GM18858 (cell line): ENCODE measurements at regions not wholly inside any gene's neighbourhood (a gene's known extent, or its start where the extent isn't known, plus 50 kb on each side); places are given as distances from the start of the nearest gene placed in this dataset.
"Not testable (repeated sequence)": the region's sequence is repeated elsewhere in the genome, so short reads cannot be mapped to it uniquely, and the experiment has no call there.

Experiments
- ATAC-seq: cut with Tn5 transposase; IDR thresholded peaks from one replicate; pipeline ENCODE4 v1.9.1; 2021; ENCODE audit not compliant: unreplicated experiment

DNA sequence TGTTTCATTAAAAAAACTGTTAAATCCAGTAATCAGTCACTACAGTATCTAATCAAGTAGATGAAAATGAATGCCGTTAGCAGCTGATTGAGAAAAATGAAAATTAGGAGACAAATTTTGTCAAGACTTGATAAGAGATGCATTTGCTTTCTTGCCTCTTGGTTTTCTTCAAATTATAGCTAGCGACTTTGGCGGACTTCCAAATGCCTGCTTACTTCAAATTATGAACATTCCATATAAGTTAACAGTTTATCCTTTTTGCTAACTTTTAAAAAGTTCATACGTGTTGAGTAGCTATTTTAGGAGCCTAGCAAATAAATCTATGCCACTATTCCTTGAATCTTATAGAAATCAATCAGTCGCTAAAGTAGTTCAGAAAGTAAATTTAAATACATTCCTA is 58.8 kb downstream of the PPP4R3C start:
- no peak for ATAC-seq

DNA sequence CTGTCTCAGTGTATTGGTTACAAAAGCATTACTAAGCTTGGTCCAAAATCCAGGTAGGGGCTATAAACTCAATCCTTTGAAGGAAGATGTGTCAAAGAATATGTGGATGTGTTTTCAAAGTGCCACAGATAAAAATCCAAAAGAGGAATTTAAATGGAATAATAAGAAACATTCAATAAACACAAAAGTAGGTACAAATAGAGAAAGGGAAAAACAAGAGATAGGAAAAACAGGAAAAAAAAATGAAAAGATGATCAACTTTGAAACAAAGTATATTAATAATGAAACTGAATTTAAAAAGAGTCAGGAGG is 64.0 kb downstream of the PPP4R3C start:
- ATAC-seq = no peak

DNA sequence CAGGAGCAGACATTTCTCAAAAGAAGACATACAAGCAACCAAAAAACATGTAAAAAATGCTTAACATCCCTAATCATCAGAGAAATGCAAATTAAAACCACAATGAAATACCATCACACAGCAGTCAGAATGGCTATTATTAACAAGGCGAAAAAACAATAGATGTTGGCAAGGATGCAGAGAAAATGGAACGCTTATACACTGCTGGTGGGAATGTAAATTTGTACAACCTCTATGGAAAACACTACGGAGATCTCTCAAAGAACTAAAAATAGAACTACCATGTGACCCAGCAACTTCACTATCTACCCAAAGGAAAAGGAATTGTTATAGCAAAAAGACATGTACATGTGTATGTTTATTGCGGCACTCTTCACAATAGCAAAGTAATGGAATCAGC is 71.5 kb downstream of the PPP4R3C start:
- no peak for ATAC-seq

DNA sequence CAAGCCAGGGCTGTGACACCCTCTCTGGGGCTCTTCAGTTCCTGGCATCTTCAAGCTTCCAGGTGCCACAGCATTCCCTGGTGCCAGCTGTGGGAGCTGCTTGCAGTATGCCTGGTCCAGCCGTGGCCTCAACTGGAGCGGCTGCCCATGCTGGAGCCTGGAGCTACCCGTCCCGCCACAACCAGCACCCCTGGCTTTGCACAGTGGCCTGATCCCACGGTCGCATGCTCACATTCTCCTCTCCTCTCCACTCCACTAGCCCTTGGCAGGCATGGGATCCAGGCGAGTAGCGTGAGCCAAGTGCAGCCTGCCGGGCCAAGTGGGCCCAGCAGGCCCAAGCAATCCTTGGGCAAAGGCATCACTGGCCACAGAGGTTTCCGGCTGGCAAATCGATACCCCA is 81.7 kb downstream of the PPP4R3C start:
- ATAC-seq = no peak

DNA sequence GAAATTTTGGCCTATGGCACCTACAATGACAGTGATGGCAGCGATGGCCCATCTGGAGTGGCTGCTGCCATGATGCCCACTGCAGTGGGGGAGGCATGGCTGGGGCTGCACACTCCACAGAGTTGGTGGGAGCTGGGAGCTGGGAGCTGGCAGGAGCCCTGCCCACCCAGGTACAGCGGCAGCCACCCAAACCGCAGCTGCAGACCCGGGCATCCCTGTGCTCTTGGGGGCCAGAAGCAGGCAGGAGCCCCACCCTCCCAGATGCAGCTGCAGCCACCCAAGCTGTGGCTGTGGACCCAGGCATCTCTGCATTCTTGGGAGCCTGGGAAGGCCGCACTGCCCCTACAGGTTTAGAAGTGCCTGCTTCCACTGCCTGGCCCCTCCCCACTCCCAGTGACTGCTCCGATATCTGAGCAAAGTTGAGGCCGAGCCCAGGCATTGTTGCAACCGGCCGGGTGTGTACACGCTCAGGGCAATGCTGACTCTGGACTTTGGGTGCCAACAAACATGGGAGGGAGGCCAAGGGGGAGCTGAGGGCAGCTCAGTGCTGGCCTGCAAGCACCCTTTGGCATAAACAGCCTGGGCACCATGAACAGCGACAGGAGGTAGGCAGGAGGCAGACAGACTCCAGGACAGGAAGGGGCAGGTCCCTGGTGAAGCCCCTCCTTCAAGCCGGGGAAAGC is 82.8 kb downstream of the PPP4R3C start:
- ATAC-seq = no peak

DNA sequence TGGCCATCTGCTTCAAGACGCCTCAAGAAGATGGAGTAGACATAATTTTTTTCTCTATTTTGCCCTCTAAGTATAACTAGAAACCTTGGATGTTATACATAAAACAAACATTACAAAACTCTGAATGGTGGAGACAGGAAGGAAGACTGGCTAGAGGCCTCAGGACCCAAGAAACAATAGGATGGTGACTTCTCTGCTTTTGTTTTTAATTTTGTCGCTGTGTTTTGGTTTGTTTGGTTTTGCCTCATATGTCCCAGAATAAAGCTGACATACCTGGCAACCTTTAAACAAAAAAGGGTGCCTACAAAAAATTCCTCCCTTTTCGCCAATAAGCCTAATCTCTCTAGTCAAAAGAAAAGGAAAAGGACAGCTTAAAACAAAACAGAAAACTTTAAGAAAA is 109.1 kb downstream of the PPP4R3C start:
- no peak for ATAC-seq

DNA sequence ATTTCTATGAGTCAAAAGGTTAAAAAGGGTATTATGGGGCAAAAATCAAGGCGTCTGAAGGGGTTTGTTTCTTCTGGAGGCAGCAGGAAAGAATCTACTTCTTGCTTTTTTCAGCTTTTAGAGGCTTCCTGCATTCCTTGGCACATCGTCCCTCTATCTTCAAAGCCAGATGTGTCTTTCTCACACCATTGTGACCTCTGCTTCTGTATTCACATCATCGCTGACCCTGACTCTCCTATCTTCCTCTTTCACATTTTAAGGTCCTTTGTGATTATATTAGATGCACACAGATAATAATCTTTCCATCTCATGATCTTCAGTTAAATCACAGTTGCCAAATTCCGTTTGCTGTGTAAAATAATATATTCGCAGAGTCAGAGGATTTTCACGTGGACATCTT is 112.7 kb downstream of the PPP4R3C start:
- no peak for ATAC-seq

DNA sequence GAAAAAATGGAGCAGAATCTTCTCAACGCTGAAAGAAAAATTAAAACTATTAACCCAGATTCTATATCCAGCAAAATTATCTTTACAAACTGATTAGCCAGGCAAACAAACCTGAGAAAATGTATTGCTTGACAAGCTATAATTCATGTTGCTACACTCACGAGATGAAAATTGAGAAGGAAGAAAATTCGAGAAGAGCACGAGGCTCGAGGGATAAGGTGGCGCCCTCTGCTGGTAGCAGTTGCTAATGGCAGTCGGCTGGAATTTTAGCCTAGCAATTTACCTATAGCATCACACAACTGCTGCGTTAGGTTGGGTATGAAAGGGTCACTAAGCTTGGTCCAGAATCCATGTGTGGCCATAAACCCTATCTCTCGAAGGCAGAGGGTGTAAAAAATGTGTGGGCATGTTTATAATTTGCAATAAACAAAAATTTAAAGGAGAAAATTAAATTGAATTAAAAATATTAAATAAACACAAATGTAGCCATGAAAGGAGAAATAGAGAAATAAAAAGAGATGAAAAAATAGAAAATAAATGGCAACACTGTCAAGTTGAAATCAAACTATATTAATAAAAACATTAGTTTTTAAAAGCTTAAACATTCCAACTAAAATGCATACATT is 126.6 kb downstream of the PPP4R3C start:
- peak; percentile 74 for ATAC-seq

DNA sequence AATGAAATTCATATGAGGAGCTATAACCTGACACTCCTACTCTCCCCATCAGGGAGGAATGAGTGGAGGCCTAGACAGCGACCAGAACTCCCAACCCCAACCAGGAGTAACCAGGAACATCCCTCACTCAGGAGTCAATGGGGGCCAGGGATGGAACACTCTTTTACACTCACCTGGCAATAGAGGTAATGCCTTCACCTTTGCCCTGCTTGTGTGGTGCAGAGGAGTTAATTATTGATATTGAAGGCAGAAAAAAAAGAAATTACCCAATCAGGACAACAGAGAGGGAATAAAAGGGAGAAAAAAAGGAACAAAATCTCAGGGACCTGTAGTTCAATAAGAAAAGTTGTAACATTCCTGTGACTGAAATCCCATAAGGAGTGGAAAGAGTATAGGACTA is 141.5 kb downstream of the PPP4R3C start:
- no peak for ATAC-seq

DNA sequence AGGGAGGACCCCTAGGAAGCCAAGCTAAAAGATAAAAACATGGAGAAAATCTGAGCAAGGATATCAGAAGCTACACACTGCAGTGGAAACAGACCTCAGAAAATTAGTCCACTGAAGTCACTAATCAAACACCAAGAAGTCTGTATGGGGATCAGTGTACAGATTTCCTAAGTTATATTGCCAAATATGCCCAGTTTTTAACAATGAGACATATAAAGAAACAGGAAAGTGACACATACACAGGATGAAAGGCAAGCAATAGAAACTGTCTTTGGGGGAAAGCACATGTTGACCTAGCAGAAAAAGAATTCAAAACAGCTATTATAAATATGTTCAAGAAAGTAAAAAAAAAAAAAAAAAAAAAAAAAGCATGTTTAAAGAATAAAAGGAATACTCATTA is 153.7 kb downstream of the PPP4R3C start:
- ATAC-seq = no peak

DNA sequence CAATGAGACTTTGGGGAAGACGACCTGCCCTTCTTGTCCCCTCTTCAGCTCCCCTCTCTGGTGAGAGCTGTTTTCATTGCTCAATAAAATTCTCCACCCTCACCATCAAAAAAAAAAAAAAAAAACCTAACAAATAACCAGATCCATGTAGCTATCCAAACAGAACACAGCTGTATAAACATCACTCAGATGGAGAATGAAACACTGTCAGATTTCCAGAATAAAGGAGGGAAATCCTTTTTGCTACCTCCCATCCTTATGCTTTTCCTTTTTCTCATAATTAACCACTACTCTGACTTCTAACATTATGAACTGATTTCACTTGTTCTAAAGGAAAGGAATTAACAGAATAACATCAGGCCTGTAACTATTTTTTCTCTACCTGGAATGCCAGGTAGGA is 155.6 kb downstream of the PPP4R3C start:
- no peak for ATAC-seq

DNA sequence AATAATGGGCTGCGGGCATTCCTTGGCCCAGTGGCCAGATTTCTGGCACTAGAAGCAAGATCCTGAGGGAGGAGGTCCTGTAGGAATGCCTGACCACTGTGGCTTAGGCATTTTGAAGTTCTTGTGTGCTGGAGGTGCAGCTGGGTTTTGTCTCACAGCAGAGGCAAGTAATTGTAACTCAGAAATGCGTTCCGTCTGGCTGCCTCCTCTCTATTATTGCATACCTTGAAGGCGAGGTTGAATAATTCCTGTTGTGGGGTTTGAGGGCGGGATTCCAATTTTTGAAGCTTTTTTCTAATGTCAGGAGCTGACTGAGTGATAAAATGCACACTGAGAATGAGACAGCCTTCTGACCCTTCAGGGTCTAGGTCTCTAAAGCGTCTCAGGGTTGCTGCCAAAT is 170.6 kb downstream of the PPP4R3C start:
- ATAC-seq = not testable (repeated sequence)

DNA sequence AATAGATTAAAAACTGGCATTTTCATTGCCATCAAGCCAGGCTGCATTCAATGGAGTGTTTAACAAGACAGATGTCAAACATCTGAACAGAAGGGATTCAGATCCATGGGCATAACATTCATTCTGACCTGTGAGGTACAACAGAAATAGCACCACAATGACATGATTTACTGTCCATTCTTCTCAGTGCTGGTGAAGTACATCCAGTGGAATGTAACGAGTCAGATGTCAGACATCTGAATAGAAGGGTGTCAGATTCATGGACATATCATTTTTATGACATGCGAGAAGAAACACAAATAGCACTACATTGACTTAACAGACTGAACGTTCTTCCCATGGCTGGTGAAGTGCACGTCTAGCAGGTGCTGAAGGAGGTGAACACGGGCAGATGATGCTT is 186.4 kb downstream of the PPP4R3C start:
- ATAC-seq = no peak

DNA sequence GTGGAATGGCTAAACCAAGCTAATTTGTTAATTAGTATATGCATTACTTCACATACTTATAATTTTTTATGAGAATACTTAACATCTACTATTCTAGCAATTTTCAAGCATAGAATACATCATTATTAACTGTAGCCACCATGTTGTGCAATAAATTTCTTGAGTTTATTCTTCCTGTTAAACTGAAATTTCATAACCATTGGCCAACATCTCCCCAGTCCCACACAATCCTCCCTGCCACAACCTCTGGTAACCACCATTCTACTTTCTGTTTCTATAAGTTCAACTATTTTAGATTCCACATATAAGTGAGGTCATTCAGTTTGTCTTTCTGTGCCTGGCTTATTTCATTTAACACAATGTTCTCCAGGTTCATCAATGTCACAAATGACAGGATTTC is 208.5 kb downstream of the PPP4R3C start:
- no peak for ATAC-seq

DNA sequence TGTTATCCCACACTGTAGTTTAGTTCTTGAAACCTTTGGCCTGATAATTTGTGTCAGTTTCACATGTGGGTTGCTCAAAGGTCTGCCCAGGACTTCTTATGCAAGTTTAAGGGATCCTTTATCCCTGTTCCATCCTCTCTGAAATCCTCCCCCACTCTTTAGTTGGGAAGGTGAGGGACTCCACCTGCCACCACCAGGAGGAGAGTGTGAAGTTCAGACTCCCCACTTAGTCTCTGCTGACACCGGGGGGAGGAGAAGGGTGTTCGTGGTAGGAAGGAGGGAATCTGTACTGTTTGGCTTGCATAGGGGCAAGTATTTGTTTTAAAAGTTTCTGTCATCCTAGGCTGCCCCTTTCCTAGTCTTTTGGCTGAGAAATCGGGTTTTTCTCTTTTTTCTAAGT is 211.8 kb downstream of the PPP4R3C start:
- ATAC-seq = no peak

DNA sequence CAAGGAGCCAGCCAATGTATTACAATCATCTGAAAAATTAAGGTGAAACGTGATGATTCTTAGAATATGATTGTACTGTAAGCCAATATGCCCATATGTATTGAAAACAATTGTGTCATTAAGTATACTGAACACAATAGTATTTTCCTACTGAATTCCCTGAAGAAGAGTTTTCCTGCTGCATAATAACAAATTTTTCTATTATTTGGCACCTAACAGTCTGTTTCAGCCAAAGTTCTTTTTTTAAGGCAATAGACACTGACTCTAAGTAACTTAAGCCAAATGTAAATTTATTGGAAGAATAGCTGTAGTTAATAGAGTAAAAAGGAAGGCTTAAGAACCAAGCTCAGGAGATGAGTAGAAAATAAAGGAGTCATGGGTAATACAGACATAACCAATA is 220.6 kb downstream of the PPP4R3C start:
- ATAC-seq = no peak

DNA sequence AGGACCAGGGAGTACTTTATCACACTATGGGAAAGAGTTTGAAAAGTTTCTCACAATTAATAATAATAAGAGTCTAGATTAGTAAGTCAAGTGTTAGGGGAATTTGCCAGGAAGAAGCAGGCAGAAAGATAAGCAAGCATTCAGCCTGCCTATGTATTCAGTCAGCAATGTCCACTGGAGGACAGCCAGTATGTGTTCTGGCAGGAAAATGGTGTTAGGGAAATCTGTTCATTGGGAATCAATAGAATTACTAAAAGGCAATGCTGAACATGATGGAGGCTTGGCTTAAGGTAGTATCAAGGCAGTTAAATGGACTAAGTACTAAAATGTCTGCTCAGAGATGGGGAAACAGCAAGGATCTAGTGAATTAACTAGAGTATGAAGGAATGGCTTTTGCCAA is 221.2 kb downstream of the PPP4R3C start:
- ATAC-seq = no peak

DNA sequence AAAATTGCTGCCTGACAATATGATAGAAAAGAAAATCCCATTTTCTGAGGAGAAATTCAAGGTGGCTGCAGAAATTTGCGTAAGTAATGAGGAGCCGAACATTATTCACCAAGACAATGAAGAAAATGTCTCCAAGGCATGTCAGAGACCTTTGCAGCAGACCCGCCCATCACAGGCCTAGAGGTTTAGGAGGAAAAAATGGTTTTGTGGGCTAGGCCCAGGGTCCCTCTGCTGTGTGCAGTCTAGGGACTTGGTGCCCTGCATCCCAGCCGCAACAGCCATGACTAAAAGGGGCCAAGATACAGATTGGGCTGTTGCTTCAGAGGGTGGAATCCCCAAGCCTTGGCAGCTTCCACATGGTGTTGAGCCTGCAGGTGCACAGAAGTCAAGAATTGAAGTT is 223.1 kb downstream of the PPP4R3C start:
- ATAC-seq = not testable (repeated sequence)

DNA sequence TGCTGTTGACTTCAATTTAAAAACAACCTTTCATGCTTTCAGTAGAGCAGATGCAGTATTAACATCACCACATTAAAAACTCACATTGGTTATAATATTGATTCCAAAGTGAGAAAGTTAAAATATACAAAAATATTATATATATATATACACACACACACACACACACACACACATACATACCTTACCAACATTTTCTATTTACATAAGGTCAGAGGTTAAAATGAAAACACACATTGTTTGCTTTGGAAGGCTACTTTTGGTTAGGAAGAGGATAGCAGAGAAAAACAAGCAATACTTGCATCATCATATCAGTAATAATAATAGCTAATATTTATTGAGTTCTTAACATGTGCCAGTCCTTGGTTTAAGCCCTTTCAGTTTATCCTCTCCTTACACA is 226.5 kb downstream of the PPP4R3C start:
- no peak for ATAC-seq

DNA sequence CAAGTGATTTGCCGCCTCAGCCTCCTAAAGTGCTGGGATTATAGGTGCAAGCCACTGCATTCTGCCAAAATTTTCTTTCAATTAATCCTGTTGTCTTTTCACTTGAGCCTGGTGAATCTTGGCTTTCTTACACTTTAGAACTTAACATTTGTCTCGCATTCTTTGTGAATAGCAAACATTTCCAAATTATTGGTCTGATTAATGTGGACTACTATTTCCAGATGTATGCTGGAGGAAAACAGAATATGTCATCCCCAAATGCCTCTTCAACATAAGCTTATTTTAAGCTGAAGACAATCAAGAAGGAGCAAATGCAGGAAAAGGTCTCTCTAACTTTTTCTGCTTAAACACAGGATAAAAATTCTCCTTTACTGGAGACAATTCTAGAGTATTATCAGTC is 233.4 kb downstream of the PPP4R3C start:
- no peak for ATAC-seq

DNA sequence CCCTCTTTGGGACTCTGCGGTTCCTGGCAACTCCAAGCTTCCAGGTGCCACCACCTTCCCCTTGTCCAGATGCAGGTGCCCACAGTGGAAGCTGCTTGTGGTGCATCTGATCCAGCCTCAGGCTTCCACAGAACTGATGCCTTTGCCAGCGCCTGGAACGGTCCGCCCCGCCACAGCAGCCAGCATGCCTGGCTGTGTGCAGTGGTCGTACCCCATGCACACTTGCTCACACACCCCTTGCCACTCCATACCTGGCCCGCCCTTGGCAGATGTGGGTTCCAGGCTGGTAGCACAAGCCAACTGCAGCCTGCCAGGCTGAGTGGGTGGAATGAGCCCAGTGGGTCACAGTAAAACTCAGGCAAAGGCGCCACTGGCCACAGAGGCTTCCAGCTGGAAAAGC is 240.5 kb downstream of the PPP4R3C start:
- no peak for ATAC-seq

DNA sequence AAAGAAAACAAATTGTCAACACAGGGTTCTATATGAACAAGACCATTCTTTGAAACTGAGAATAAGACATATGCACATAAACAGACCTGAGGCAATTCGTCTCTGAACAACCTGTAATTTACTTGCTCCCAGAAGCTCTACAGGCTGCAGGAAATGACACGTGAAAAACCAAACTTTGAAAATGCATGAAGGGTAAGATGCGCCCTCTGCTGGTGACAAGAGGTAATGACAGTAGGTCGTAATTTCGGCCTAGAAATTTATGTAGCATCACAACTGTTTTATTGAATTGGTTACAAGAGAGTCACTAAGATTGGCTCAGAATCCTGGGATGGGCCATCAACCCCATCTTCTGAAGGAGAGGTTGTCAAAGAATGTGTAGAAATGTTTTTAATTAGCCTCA is 276.5 kb downstream of the PPP4R3C start:
- ATAC-seq = peak; percentile 77

DNA sequence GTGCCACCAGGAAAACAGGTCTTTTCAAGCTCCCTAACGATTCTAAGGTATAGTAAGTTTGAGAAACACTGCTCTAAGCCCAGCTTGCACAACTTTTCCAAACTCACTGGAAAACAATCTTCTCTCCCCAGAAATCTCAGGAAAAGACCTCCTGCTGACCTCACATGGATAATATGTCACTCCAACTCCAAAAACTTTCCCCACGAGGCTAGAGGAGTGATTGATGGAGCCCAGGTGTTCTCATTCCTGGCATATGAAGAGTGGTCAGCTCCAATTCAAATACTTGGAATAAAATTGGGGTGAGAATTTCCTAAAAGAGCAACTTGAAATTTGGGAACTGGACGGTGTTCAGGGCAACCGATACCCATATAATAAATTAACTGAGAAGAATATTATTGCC is 299.9 kb downstream of the PPP4R3C start:
- no peak for ATAC-seq
